MM.1S (cell line): ENCODE measurements at regions not wholly inside any gene's neighbourhood (a gene's known extent, or its start where the extent isn't known, plus 50 kb on each side); places are given as distances from the start of the nearest gene placed in this dataset.

Experiments used
- CTCF ChIP-seq: fragments of 300-600 bp; sonication (generic); IDR thresholded peaks from 2 replicates; pipeline ENCODE4 v1.5.1; 2016; ENCODE audit warnings: antibody characterized with exemption, low read length, mixed read lengths
- EZH2 ChIP-seq: fragments of 300-600 bp; sonication (generic); optimal IDR thresholded peaks from 2 replicates; pipeline ENCODE3; 2017; ENCODE audit warnings: low read depth, mild to moderate bottlenecking, antibody characterized with exemption, low read length, mixed read lengths

GRCh38 chr18:78126536-78126935, 853.1 kb upstream of the SALL3 start:
- TF ChIP-seq EZH2 = no peak
- TF ChIP-seq CTCF = no peak
